ENCODE measurements at regions not wholly inside any gene's neighbourhood (a gene's known extent, or its start where the extent isn't known, plus 50 kb on each side); places are given as distances from the start of the nearest gene placed in this dataset.

GRCh38 chr16:89027281-89027680 is 50.3 kb upstream of the CBFA2T3 start:
- DNase-seq, result no peak

- peak; percentile 38 to 60 for DNase-seq
Measured at GRCh38 chr16:89031715-89032659, 55.0 kb upstream of the CBFA2T3 start.

DNA sequence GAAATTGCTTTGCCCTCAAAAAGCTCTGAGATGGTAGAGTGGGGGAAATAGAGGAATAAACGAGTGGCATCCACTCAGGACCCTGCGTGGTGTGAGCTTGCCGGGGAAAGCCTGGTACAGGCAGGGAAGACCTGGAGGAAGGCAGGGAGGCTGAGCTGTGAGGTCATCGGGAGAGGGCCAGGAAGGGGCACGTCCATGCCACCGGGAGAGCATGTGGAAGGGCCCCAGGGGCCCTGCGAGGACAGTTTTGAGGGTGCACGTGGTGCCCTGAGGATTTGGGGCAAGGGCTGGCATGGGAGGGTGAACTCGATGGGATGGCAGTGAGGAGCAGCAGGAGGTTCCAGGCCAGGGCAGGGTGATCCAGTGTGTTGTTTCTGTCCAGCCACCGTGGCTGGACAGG is 56.3 kb upstream of the CBFA2T3 start:
- DNase-seq, result no peak

DNA sequence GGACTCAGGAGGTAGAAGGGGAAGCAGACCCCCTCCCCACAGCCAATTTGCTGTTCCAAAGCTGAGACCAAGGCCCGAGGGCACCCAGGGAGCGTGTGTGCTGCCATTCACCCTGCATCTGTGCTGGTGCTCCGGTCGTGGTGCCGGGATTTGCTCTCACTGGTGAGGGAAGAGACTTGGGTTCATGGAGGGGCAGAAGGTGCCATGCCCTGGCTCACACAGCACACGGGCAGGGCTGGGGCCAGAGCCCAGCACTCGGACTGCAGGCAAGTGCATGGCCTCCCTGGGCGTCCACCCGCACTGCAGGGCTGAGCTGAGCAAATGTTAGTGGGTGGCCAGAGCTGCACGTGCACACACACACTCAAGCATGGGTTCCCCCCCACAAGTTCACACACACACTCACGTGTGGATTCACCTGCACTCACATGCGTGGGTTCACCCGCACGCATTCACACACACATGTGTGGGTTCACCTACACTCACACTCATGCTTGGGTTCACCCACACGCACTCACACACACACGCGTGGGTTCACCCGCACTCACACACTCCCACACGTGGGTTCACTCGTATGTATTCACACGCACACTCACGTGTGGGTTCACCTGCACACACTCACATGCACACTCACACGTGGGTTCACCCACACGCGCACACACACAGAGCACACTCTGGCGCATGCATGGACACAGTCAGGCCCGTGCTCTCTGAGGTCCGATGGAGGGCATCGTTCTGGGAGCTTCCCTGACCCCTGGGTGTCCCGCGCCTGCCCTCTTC is 57.0 kb upstream of the CBFA2T3 start:
- no peak for DNase-seq

DNA sequence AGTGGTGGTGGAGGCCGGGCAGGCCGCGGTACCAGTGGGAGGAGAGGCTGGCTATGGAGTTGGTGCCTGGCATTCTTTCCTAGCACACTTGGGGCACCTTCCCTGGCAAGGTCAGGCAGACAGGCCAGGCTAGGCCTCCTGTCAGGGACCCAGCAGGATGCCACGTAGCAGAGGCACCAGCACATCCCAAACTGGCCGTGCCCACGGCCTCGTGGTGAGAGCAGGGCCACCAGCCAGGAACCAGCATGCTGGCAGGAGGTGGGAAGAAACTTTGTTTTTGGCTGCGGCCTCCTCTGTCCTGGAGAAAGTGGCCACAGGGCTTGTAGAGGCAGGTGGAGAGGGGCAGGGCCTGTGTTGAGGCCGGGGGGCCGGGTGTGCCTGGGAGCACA is 57.6 kb upstream of the CBFA2T3 start:
- no peak for DNase-seq

GRCh38 chr16:89034971-89035668 is 58.1 kb upstream of the CBFA2T3 start:
- DNase-seq, result no peak

- no peak for DNase-seq
Measured at GRCh38 chr16:89035669-89036570, 57.7 kb upstream of the ACSF3 start.

GRCh38 chr16:89036776-89037175 is 56.9 kb upstream of the ACSF3 start:
- no peak for DNase-seq

- peak; percentile 27 to 33 for DNase-seq
Measured at GRCh38 chr16:89037261-89038152, 56.1 kb upstream of the ACSF3 start.

- no peak for DNase-seq
Measured at GRCh38 chr16:89038221-89038721, 55.4 kb upstream of the ACSF3 start.

GRCh38 chr16:89038811-89039735 is 54.6 kb upstream of the ACSF3 start:
- DNase-seq, result no peak

DNA sequence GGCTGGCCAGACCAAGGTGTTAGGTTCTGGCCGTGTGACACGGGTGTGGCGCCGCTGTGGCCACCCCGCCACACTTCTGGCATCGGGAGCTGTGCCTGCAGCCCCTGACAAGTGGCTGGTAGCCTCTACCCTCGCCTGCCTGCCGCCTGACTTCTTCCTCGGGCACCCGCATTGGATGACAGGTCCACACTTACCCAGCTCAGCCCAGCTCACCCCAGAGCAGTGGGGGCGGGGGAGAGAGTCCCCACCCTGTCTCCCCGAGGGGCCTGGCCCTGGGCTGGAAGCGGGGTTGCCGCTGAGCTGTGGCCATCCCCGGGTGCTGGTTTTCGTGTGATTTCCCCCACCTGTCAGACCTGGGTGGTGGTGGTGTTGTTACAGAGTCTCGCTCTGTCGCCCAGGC is 53.9 kb upstream of the ACSF3 start:
- DNase-seq, result no peak

- no peak for DNase-seq
Measured at GRCh38 chr16:89040391-89040790, 53.3 kb upstream of the ACSF3 start.

GRCh38 chr16:89040861-89041570 is 52.6 kb upstream of the ACSF3 start:
- DNase-seq, result no peak

DNA sequence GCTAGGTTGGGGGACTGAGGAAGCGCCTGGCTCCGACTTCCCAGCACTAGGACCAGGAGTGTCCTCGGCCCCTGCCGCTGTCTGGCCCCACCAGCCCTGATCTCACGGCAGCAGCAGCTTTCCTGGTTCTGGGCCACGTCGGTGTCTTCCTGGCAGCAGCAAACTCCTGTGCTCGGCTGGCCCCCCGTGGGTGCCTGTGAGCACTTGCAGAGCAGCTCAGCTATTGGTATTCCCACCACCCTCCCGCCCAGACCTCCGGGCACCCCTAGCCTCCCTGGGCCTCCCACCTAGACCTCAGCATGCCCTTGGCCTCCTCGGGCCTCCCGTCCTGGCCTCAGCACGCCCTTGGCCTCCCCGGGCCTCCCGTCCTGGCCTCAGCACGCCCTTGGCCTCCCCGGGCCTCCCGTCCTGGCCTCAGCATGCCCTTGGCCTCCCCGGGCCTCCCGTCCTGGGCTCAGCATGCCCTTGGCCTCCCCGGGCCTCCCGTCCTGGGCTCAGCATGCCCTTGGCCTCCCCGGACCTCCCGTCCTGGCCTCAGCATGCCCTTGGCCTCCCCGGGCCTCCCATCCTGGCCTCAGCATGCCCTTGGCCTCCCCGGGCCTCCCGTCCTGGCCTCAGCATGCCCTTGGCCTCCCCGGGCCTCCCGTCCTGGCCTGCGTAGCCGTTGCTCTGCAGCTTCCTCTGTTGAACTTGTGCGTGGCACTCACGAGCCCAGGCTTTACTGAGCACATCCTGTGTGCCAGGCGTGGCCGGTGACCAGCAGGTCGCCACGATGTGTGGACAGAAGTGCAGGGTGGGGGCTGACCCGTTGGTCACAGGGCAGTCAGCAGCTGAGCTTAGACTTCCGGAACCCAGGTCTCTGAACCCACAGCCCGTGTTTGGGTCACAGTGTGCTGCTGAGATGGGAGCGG is 51.8 kb upstream of the ACSF3 start:
- no peak for DNase-seq

DNA sequence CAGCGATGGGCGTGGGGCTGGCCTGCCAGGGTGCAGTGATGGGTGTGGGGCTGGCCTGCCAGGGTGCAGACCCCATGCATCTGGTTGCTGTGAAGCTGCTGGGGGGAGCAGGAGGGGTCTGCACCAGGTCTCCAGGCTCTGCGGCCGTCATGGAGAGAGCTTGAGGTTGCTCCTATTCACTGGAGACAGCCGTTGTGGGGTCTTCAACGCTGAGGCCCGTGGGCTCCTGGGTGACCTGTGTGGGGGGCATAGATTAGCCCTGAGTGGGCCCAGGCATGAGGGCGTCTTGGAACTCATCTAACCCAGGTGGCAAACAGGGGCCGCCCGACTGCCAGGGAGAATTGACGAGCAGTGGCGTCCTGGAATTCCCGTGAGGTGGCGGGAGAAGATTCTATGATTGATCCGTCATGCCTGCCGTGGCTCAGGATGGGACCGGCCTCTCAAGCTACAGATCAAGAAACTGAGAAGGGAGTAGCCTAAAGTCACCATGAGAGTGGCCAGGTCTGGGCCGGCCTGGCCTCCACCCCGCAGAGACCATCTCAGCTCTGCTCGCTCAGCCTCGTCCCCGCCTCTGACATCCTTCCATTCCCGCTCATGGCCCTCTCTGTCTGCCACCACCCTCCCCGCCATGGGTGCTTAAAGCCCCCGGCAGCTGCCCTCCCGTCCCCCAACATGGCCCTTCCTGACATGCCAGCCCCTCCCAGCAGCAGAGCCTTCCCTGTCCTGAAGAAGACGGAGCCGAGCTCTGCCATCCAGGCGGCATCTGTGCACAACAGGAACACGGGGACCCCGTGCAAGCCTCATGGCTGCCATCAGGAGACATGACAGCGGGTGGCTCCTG is 50.7 kb upstream of the ACSF3 start:
- DNase-seq, result no peak
